GM18508 (cell line): ENCODE measurements at regions not wholly inside any gene's neighbourhood (a gene's known extent, or its start where the extent isn't known, plus 50 kb on each side); places are given as distances from the start of the nearest gene placed in this dataset.
A peak's percentile ranks its signal among the peaks of the same experiment; 100 is the strongest.

Experiments used
- ATAC-seq: cut with Tn5 transposase; IDR thresholded peaks from one replicate; pipeline ENCODE4 v1.9.1; 2021; ENCODE audit warnings: moderate number of reproducible peaks; ENCODE audit not compliant: insufficient read depth, unreplicated experiment

GRCh38 chr13:74361274-74361673, 227.1 kb upstream of the KLF12 start:
- ATAC-seq: no peak

- ATAC-seq: no peak
Observed at GRCh38 chr13:74346960-74347359, 212.8 kb upstream of the KLF12 start.

GRCh38 chr13:74338341-74338740, 204.1 kb upstream of the KLF12 start:
- ATAC-seq: no peak

- no peak for ATAC-seq
Observed at GRCh38 chr13:74336546-74336945, 202.3 kb upstream of the KLF12 start.

- ATAC-seq: no peak
Observed at GRCh38 chr13:74335370-74335769, 201.2 kb upstream of the KLF12 start.

- ATAC-seq: no peak
Observed at GRCh38 chr13:74329962-74330361, 195.8 kb upstream of the KLF12 start.

GRCh38 chr13:74325106-74325505, 190.9 kb upstream of the KLF12 start:
- no peak for ATAC-seq

GRCh38 chr13:74324338-74324737, 190.1 kb upstream of the KLF12 start:
- ATAC-seq: no peak

GRCh38 chr13:74322562-74322961, 188.4 kb upstream of the KLF12 start:
- ATAC-seq: no peak

- no peak for ATAC-seq
Observed at GRCh38 chr13:74320282-74320681, 186.1 kb upstream of the KLF12 start.

- no peak for ATAC-seq
Observed at GRCh38 chr13:74316547-74316946, 182.3 kb upstream of the KLF12 start.

GRCh38 chr13:74306496-74306895, 172.3 kb upstream of the KLF12 start:
- ATAC-seq: no peak

- ATAC-seq: no peak
Observed at GRCh38 chr13:74305876-74306275, 171.7 kb upstream of the KLF12 start.

GRCh38 chr13:74301258-74301935, 167.2 kb upstream of the KLF12 start:
- ATAC-seq: no peak

- no peak for ATAC-seq
Observed at GRCh38 chr13:74300162-74300561, 166.0 kb upstream of the KLF12 start.

GRCh38 chr13:74299721-74300120, 165.5 kb upstream of the KLF12 start:
- ATAC-seq: no peak

GRCh38 chr13:74298923-74299322, 164.7 kb upstream of the KLF12 start:
- ATAC-seq: no peak

GRCh38 chr13:74289861-74290773, 155.9 kb upstream of the KLF12 start:
- ATAC-seq: peak; percentile 88

GRCh38 chr13:74289107-74289506, 154.9 kb upstream of the KLF12 start:
- ATAC-seq: no peak

- no peak for ATAC-seq
Observed at GRCh38 chr13:74288361-74288911, 154.2 kb upstream of the KLF12 start.

GRCh38 chr13:74287724-74288169, 153.5 kb upstream of the KLF12 start:
- ATAC-seq: no peak
